GM19397 (cell line): ENCODE measurements at regions not wholly inside any gene's neighbourhood (a gene's known extent, or its start where the extent isn't known, plus 50 kb on each side); places are given as distances from the start of the nearest gene placed in this dataset.

Experiments
- ATAC-seq: cut with Tn5 transposase; IDR thresholded peaks from one replicate; pipeline ENCODE4 v1.9.1; 2021; ENCODE audit warnings: mild to moderate bottlenecking, moderate library complexity; ENCODE audit not compliant: unreplicated experiment

DNA sequence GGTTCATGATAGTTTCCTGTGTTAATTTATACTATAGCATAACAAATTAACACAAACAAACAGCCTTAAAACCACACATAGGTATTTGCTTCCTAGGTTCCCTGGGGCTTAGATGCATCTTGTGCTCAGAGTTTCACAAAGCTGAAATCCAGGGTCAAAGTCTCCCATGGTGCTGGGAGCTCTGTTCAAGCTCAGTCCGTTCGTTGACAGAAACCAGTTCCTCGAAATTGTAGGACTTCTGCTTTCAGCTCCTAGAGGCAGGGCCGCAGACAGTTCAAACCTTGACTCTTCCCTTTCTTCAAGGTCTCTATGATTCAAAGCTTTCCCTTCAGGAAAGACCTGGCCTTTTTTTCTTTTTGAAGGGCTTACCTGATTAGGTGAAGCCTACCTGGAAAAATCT lies 90.5 kb downstream of the VSTM2A start:
- no peak for ATAC-seq

- ATAC-seq, result no peak
Observed at GRCh38 chr7:54629771-54630170, 87.6 kb downstream of the VSTM2A start.

DNA sequence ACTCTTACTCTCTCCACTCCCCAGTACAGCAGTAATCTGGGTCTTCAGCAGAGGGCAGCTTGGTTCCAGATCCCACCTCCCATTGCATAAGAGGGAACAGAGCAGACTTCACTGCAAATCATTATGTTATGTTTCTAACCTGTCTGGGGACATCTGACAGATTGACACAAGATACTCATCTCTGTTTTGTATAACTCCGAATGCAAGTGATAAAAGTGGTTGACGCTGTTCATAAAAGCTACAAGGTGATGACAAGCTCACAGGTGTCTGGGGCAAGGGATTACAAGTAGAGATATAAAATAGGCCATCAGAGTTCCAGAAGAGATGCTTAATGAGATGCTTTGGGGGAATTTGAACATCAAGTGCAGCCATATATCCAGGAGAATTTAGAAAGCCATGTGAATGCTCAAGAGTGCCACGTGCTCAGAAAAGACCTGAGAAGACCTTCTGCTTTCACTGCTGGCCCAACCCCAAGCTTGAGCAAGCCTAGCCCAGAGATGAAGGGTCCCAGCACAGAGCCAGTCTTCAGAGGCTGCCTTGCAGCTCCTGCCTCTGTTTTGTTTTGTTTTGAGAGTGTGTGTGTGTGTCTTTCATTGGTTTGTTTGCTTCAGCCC lies 80.6 kb downstream of the VSTM2A start:
- ATAC-seq, result no peak
